ENCODE measurements at regions not wholly inside any gene's neighbourhood (a gene's known extent, or its start where the extent isn't known, plus 50 kb on each side); places are given as distances from the start of the nearest gene placed in this dataset.

DNA sequence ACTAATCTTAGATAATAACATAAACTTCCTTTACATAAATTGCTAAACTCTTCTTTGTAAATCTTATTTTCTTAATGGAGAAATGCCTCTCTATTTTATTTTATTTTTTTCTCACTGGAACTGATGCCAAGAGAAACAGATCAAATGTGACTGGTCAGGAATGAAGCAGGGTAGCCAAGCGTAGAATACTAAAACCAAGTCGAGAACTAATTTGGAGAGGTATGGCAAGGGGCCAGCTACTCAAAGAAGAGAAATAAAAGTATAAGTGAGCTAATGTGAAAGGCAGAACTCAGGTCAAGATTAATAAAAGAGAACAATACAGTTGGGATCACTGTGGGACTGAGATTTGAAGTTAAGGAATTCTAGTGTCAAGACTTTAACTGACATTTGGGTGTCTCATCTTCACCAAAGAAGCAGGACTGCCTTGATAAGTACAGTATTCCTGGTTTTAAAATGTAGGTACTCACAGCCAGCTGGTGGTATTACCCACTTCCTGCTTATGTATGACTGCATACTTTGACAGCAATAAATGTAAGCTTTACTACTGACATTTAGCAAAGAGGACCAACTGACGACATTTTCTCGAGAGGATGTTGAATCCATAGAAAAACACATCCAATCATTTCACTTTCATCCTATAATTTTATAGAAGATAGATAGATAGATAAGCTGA, 1192.2 kb downstream of the EFNB2 start:
- no peak overlapping the region for H3K4me3 ChIP-seq (ENCODE audit: low read depth, low read length)
- TF ChIP-seq, protein P1, sequence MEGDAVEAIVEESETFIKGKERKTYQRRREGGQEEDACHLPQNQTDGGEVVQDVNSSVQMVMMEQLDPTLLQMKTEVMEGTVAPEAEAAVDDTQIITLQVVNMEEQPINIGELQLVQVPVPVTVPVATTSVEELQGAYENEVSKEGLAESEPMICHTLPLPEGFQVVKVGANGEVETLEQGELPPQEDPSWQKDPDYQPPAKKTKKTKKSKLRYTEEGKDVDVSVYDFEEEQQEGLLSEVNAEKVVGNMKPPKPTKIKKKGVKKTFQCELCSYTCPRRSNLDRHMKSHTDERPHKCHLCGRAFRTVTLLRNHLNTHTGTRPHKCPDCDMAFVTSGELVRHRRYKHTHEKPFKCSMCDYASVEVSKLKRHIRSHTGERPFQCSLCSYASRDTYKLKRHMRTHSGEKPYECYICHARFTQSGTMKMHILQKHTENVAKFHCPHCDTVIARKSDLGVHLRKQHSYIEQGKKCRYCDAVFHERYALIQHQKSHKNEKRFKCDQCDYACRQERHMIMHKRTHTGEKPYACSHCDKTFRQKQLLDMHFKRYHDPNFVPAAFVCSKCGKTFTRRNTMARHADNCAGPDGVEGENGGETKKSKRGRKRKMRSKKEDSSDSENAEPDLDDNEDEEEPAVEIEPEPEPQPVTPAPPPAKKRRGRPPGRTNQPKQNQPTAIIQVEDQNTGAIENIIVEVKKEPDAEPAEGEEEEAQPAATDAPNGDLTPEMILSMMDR (IDR thresholded peaks at IDR 0.05; ENCODE audit: control insufficient read depth, extremely low read depth, insufficient read depth), result no peak
- DNase-seq (ENCODE audit: low read depth), result no peak

DNA sequence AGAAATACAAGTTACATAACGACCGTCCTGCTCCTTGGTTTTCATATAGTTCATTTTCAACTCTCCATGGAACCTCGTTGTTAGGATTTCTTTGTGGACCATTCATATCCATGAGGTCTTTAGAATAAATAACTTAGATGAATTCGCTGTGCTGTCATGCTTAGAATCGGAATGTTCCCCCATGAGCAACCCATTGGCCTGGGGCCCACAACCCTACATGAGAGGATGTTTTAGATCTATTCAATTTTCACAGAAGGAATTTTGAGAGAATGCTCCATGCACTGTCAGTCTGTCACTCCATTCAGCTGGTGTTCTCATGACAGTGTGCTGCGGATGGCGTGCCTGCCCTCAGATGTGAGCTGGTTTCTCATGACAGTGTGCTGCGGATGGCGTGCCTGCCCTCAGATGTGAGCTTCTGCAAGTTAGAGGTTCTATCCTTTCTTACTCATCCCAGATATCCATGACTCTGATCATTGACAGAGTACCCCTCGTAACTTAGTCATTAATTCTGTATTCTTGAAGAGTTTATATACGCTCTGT, 1193.1 kb downstream of the EFNB2 start:
- TF ChIP-seq, protein P1 (IDR thresholded peaks at IDR 0.05; ENCODE audit: control insufficient read depth, extremely low read depth, insufficient read depth), result no peak
- DNase-seq (ENCODE audit: low read depth), result no peak
- H3K4me3 ChIP-seq (ENCODE audit: low read depth, low read length), result no peak overlapping the region

DNA sequence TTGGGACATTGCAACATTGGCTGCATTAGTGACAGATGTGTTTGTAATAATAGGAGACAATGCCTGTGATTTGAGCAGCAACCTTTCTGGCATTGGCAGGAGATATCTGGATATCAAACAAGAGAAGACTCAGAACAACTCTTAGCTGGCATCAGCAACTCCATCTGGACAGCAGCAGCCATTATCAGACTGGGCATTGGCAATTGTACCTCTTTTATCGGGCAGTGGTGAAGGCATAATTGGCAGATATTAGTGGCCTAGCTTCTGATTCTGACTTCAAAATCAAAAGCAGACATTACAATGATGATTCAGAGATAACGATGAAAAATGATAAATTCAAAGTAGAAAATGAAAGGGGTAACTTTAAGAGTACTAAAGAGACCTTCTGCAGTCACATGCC, 1193.7 kb downstream of the EFNB2 start:
- no peak overlapping the region for H3K4me3 ChIP-seq (ENCODE audit: low read depth, low read length)
- no peak for DNase-seq (ENCODE audit: low read depth)
- TF ChIP-seq, protein P1 (IDR thresholded peaks at IDR 0.05; ENCODE audit: control insufficient read depth, extremely low read depth, insufficient read depth), result no peak

DNA sequence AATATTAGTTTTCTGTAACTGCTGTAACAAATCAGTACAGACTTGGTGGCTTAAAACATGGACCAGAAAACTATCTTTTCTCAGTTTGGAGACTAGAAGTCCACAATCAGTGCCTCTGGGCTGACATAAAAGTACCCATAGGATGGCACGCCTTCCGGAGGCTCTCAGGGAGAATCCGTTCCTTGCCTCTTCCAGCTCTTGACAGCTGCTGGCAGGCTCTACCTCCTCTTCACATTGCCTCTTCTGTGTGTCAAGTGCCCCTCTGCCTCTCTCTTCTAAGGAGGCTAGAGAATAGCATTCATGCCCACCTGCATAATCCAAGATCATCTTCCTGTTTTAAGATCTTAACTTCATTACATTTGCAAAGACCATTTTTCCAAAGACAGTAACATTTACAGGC, 1194.2 kb downstream of the EFNB2 start:
- H3K4me3 ChIP-seq (ENCODE audit: low read depth, low read length), result no peak overlapping the region
- TF ChIP-seq, protein P1 (IDR thresholded peaks at IDR 0.05; ENCODE audit: control insufficient read depth, extremely low read depth, insufficient read depth), result no peak
- DNase-seq (ENCODE audit: low read depth), result no peak

DNA sequence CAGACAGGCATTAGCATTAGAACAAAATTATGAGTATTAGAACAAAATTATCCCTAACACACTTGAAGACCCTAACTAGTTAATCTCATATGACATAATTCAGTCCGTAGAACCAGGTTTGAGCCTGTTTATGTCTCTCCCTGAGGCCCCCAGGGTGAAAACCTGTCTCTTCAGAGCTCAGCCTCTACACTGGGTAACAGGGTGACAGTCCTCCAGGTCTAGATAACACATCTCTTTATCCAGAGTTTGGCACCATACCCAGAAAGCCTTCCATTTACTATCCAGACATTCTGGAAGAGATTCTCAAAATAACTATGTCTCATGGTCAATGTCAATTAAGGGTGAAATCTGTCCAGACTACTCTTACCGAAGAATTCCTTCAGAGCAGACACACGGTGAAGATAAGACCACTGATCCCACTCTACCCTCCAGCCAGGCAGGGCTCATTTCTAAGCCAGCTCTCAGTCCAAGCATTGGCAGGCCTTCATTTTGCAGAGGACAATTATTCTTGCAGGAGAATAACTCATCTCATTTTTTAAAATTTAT, 1195.3 kb downstream of the EFNB2 start:
- no peak overlapping the region for H3K4me3 ChIP-seq (ENCODE audit: low read depth, low read length)
- TF ChIP-seq, protein P1 (IDR thresholded peaks at IDR 0.05; ENCODE audit: control insufficient read depth, extremely low read depth, insufficient read depth), result no peak

DNA sequence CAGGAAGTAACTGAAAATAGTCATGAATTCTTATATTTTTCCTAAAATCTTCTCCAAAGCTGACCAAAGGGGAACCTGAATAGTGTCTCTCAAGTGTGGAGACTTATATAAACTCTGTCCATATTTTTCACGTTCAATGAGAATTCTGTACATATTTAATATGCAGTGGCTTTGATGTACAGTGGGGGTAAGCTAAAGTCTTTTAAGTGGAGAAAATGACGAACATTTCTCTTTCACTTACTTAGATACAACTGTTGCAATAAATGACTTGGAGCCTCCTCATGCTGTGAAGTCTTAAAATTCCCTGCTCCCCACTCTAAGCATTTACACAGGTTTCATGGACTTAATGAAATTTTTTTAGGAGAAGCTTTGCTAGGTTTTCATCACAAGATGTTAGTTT, 1196.7 kb downstream of the EFNB2 start:
- no peak for DNase-seq (ENCODE audit: low read depth)
- H3K4me3 ChIP-seq (ENCODE audit: low read depth, low read length), result no peak overlapping the region
- TF ChIP-seq, protein P1 (IDR thresholded peaks at IDR 0.05; ENCODE audit: control insufficient read depth, extremely low read depth, insufficient read depth), result no peak

More for the DNA sequence above, 1195.3 kb downstream of the EFNB2 start:
- no peak for DNase-seq (ENCODE audit: low read depth)

Measured in LNCaP clone FGC (cell line).